Keratinocyte (primary cell): ENCODE measurements at regions not wholly inside any gene's neighbourhood (a gene's known extent, or its start where the extent isn't known, plus 50 kb on each side); places are given as distances from the start of the nearest gene placed in this dataset.

ENCODE experiments used
- DNase-seq: peaks from one replicate; pipeline ENCODE4 v3.0.0-alpha.2; 2011; ENCODE audit warnings: low read depth, missing footprints, low spot score
- FAIRE-seq: peaks from 2 replicates; lab custom pipeline; 2011; peaks lifted over from hg19 to GRCh38; lab: Jason Lieb, UNC
- H2AFZ ChIP-seq: 2 replicates; pipeline ENCODE4 v1.6.0; 2012; ENCODE audit warnings: low read length, control low read depth, inconsistent platforms; ENCODE audit not compliant: control insufficient read depth
- H3K27ac ChIP-seq: 2 replicates; pipeline ENCODE4 v1.5.1; 2011; ENCODE audit warnings: low read length; ENCODE audit not compliant: control insufficient read depth, insufficient read depth
- H3K27me3 ChIP-seq: 3 replicates; pipeline ENCODE4 v1.6.0; 2011; ENCODE audit warnings: low read length; ENCODE audit not compliant: control insufficient read depth, insufficient read depth; ENCODE audit errors: extremely low read depth
- H3K36me3 ChIP-seq, 2 experiments: 2 replicates in 1 of 2; 3 replicates in 1 of 2; pipeline ENCODE4 v1.5.1; 2011; ENCODE audit warnings: low read length in 2 of 2, mild to moderate bottlenecking in 1 of 2; ENCODE audit not compliant: control insufficient read depth in 2 of 2, insufficient read depth in 2 of 2; ENCODE audit errors: extremely low read depth in 1 of 2
- H3K4me1 ChIP-seq: 3 replicates; pipeline ENCODE4 v1.5.1; 2011; ENCODE audit warnings: low read length; ENCODE audit not compliant: control insufficient read depth, insufficient read depth; ENCODE audit errors: extremely low read depth
- H3K4me2 ChIP-seq: 3 replicates; pipeline ENCODE4 v1.6.0; 2011; ENCODE audit warnings: low read depth, low read length; ENCODE audit not compliant: control insufficient read depth, insufficient read depth; ENCODE audit errors: extremely low read depth
- H3K4me3 ChIP-seq, 3 experiments: fragments of 200-600 bp in 1 of 3; sonication (generic) in 1 of 3; 2 replicates in 2 of 3; 3 replicates in 1 of 3; pipeline ENCODE4 v1.5.1; 2011 to 2016; ENCODE audit warnings: low read length in 3 of 3, mild to moderate bottlenecking in 3 of 3, control low read depth in 2 of 3, inconsistent platforms in 1 of 3, low read depth in 1 of 3, mixed read lengths in 1 of 3, mixed run types in 1 of 3, moderate library complexity in 1 of 3; ENCODE audit not compliant: control insufficient read depth in 2 of 3, insufficient read depth in 2 of 3; ENCODE audit errors: extremely low read depth in 1 of 3
- H3K79me2 ChIP-seq: 2 replicates; pipeline ENCODE4 v1.6.0; 2012; ENCODE audit warnings: low read length; ENCODE audit not compliant: control insufficient read depth, insufficient read depth
- H3K9ac ChIP-seq: 3 replicates; pipeline ENCODE4 v1.6.0; 2011; ENCODE audit warnings: low read length; ENCODE audit not compliant: control insufficient read depth, insufficient read depth; ENCODE audit errors: extremely low read depth
- H3K9me1 ChIP-seq: 3 replicates; pipeline ENCODE4 v1.6.0; 2011; ENCODE audit warnings: low read length; ENCODE audit not compliant: control insufficient read depth, insufficient read depth; ENCODE audit errors: extremely low read depth
- H3K9me3 ChIP-seq: 2 replicates; pipeline ENCODE4 v1.5.1; 2012; ENCODE audit warnings: low read depth, low read length; ENCODE audit not compliant: control insufficient read depth
- H4K20me1 ChIP-seq: 3 replicates; pipeline ENCODE4 v1.6.0; 2011; ENCODE audit warnings: low read length; ENCODE audit not compliant: control insufficient read depth, insufficient read depth; ENCODE audit errors: extremely low read depth
- CTCF ChIP-seq, 3 experiments: IDR thresholded peaks in 1 of 3; conservative IDR thresholded peaks in 1 of 3; optimal IDR thresholded peaks in 1 of 3; 2 replicates in 2 of 3; 3 replicates in 1 of 3; pipeline versions ENCODE3 to v1.5.1; 2011; ENCODE audit warnings: low read length in 3 of 3, mild to moderate bottlenecking in 3 of 3, moderate library complexity in 2 of 3, control low read depth in 1 of 3, inconsistent platforms in 1 of 3; ENCODE audit not compliant: insufficient read depth in 2 of 3; ENCODE audit errors: extremely low read depth in 1 of 3
- EZH2 ChIP-seq: IDR thresholded peaks from one replicate; pipeline ENCODE4 v1.6.1; 2012; ENCODE audit warnings: inconsistent platforms, mild to moderate bottlenecking, low read length, moderate library complexity
- dilution Hi-C: fragments of 300-500 bp; cut with MboI; formaldehyde crosslinking; loops from one replicate; pipeline ENCODE4 v1.7.0; 2020; ENCODE audit warnings: low sequenced_read_pairs; ENCODE audit not compliant: extremely low pct_ligation_motif_present

GRCh38 chr11:134655189-134655989 lies 243.3 kb upstream of the B3GAT1 start:
- Histone ChIP-seq H3K4me1 (no peaks in the 10 kb centered on the region), H3K9me3 (peaks cover 2% of the 10 kb centered on the region), H3K4me3 (no peak overlapping the region), H2AFZ (no peak overlapping the region), H3K4me2 (no peak overlapping the region), H3K9ac (no peak overlapping the region), H3K27ac (no peak overlapping the region), H3K36me3 (no peaks in the 10 kb centered on the region), H3K27me3 (no peaks in the 10 kb centered on the region), H3K79me2 (no peaks in the 10 kb centered on the region), H3K9me1 (no peaks in the 10 kb centered on the region), H4K20me1 (no peaks in the 10 kb centered on the region)
- DNase-seq = no peak
- no peak for TF ChIP-seq EZH2
- no peak for TF ChIP-seq CTCF (optimal IDR thresholded peaks at IDR 0.05 in 1 of 3, IDR thresholded peaks at IDR 0.05 in 1 of 3, conservative IDR thresholded peaks at IDR 0.05 in 1 of 3; ENCODE audit: extremely low read depth in 1 of 3, insufficient read depth in 2 of 3, low read length in 3 of 3)
- no peak for FAIRE-seq
- dilution Hi-C loops = no loop called here

GRCh38 chr11:134654161-134654915 lies 242.3 kb upstream of the B3GAT1 start:
- Histone ChIP-seq H3K9me3 (peaks cover 2% of the 10 kb centered on the region), H3K79me2 (no peaks in the 10 kb centered on the region), H2AFZ (no peak overlapping the region), H4K20me1 (no peaks in the 10 kb centered on the region), H3K9ac (no peak overlapping the region), H3K36me3 (no peaks in the 10 kb centered on the region), H3K9me1 (no peaks in the 10 kb centered on the region), H3K4me3 (no peak overlapping the region), H3K27ac (no peak overlapping the region), H3K4me2 (no peak overlapping the region), H3K27me3 (no peaks in the 10 kb centered on the region), H3K4me1 (no peaks in the 10 kb centered on the region)
- no peak for DNase-seq
- no peak for FAIRE-seq
- TF ChIP-seq CTCF (optimal IDR thresholded peaks at IDR 0.05 in 1 of 3, IDR thresholded peaks at IDR 0.05 in 1 of 3, conservative IDR thresholded peaks at IDR 0.05 in 1 of 3; ENCODE audit: extremely low read depth in 1 of 3, insufficient read depth in 2 of 3, low read length in 3 of 3) (no peak), EZH2 (no peak)
- dilution Hi-C loops = no loop called here
